ENCODE measurements at regions not wholly inside any gene's neighbourhood (a gene's known extent, or its start where the extent isn't known, plus 50 kb on each side); places are given as distances from the start of the nearest gene placed in this dataset.

DNA sequence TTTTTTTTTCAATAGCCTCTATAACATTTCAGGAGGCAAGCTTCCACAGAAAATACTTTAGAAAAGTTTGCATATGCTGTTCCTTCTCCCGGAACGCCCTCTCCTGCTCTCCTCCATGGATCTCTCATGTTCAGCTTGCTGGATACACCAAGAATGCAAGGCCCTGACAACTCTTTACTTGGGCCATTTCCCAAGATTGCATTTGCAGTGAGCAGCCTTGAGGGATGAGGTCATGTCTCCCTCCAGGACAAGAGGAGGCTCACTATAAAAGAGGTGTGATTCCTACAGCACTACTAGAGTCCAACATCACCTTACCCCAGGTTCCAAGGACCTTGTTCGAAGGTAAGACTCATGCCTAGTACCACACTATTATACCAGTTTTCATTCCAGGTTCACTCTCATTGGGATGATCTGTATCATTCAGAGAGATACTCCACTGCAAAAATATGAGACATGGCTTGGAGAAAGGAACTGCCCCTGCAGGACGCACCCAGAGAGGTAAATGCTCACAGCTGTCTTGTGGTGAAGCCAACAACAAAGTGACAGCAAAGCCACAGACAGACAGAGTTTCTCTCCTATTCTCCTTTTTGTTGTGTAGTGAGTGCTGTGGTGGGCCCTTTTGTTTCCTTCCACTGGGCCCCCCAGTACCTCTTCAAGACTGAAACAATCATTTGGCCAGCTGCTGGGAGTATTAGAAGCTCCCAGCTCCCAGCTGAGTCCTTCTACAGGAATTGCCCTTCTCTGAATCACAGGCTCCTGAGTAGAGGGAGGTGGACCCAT is 151.7 kb upstream of the ZNF366 start:
- intact Hi-C loops (cut with DNase I), result no loop called here
- Histone ChIP-seq H3K4me1 (no peaks in the 10 kb centered on the region), H3K27me3 (peaks cover 0 to 6% (median 0%) of the 10 kb centered on the region in 9 donors), H3K27ac (no peak overlapping the region), H3K36me3 (no peaks in the 10 kb centered on the region), H3K4me3 (no peak overlapping the region), H3K9me3 (no peaks in the 10 kb centered on the region)
- ATAC-seq, result no peak
- 89 to 95% (median 92%) methylated on average over 4 of the region's 4 CpGs for WGBS, 4 donors
- DNase-seq, result no peak
- TF ChIP-seq, protein P1, sequence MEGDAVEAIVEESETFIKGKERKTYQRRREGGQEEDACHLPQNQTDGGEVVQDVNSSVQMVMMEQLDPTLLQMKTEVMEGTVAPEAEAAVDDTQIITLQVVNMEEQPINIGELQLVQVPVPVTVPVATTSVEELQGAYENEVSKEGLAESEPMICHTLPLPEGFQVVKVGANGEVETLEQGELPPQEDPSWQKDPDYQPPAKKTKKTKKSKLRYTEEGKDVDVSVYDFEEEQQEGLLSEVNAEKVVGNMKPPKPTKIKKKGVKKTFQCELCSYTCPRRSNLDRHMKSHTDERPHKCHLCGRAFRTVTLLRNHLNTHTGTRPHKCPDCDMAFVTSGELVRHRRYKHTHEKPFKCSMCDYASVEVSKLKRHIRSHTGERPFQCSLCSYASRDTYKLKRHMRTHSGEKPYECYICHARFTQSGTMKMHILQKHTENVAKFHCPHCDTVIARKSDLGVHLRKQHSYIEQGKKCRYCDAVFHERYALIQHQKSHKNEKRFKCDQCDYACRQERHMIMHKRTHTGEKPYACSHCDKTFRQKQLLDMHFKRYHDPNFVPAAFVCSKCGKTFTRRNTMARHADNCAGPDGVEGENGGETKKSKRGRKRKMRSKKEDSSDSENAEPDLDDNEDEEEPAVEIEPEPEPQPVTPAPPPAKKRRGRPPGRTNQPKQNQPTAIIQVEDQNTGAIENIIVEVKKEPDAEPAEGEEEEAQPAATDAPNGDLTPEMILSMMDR (IDR thresholded peaks at IDR 0.05), result no peak
- no peak for TF ChIP-seq POLR2A (IDR thresholded peaks at IDR 0.05)

DNA sequence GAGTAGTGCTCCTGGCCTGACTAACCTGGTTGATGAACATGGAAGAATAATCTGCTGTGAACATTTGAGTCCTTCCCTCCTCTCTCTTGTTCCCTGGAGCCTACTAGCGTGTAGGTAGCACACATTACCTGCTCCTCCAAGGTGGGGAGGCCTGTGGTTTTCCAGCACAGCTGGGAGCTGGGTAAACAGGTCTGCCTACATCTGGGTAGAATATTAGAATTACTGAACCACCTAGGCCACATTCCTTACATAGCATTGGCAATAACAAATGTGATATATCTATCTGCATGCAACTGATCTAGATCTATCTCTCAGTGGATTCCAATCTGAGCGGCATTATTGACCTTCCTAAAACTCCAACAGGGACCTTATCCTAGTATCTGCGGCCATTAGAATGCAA is 151.0 kb upstream of the ZNF366 start:
- ATAC-seq (no peak), DNase-seq (no peak)
- no peaks in the 10 kb centered on the region for H3K4me1 ChIP-seq
- 88 to 96% (median 92%) methylated on average over 3 of the region's 3 CpGs for WGBS, 4 donors
- peaks cover 0 to 2% (median 0%) of the 10 kb centered on the region in 9 donors for H3K27me3 ChIP-seq
- H3K9me3 ChIP-seq, result no peaks in the 10 kb centered on the region
- TF ChIP-seq, protein P1 (IDR thresholded peaks at IDR 0.05), result no peak
- no peak for TF ChIP-seq POLR2A (IDR thresholded peaks at IDR 0.05)
- no peak overlapping the region for H3K4me3 ChIP-seq
- intact Hi-C loops (cut with DNase I), result no loop called here
- H3K36me3 ChIP-seq, result no peaks in the 10 kb centered on the region
- no peak overlapping the region for H3K27ac ChIP-seq

DNA sequence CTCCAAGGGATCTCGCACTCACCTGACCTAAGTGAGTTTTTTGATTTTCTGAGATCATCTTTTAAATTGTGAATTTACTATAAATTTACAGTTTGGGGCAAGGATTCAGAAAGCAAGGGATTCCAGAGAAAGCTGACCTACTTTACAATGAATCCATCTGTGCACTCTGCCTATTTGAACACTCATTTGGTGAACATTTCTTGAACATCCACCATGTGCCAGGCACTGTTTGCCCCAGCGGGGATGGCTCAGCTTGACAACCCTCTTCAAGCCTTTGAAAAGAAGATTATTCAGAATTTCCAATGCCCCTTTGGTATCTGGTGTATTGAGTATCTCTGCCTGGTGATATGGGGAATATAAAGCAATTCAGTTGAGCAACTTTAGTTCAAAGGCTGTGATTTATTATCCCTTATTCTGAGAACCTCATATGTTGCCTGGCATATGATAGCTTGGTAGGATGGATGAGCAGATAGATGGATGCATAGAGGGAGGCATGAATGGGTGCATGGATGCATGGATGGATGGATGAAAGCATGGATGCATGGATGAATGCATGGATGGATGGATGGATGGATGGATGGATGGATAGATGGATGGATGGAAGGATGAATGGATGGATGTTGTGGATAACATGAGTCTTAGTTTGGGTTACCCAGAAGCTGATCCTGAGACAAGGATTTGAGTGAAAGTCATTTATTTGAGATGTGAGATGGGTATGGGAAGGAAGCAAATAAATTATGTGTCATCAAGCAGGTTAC is 149.7 kb upstream of the ZNF366 start:
- intact Hi-C loops (cut with DNase I), result no loop called here
- WGBS, 4 donors, result 86 to 98% (median 88%) methylated on average over 2 of the region's 2 CpGs
- no peaks in the 10 kb centered on the region for H3K27me3 ChIP-seq
- no peak overlapping the region for H3K27ac ChIP-seq
- ATAC-seq (no peak), DNase-seq (no peak)
- no peak for TF ChIP-seq POLR2A (IDR thresholded peaks at IDR 0.05)
- TF ChIP-seq, protein P1 (IDR thresholded peaks at IDR 0.05), result no peak
- no peaks in the 10 kb centered on the region for H3K9me3 ChIP-seq
- H3K36me3 ChIP-seq, result no peaks in the 10 kb centered on the region
- H3K4me1 ChIP-seq, result no peaks in the 10 kb centered on the region
- H3K4me3 ChIP-seq, result no peak overlapping the region

DNA sequence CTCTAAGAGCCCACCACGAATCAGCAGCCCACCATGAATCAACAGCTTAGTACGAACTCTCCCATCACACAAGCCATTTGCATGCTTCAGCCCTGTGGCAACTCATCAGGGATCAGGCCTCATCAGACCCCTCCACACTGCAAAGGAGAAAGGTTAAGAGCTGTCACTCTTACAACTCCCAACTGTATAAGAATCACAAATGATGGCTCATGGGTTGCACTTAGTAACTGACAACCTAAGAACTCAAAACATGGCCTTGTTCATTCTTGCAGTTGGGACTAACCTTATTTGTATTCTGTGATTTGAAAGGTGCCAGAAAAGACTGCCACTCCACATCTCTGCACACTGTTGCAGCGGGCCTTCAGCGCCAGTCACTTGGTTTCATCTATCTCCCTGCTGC is 149.1 kb upstream of the ZNF366 start:
- Histone ChIP-seq H3K27ac (no peak overlapping the region), H3K4me3 (no peak overlapping the region), H3K4me1 (no peaks in the 10 kb centered on the region), H3K9me3 (no peaks in the 10 kb centered on the region), H3K27me3 (no peaks in the 10 kb centered on the region), H3K36me3 (no peaks in the 10 kb centered on the region)
- DNase-seq (no peak), ATAC-seq (no peak)
- intact Hi-C loops (cut with DNase I), result no loop called here
- WGBS, 4 donors, result 86 to 94% (median 90%) methylated on average over 4 of the region's 4 CpGs
- TF ChIP-seq POLR2A (IDR thresholded peaks at IDR 0.05), result no peak
- TF ChIP-seq, protein P1 (IDR thresholded peaks at IDR 0.05), result no peak
